HG02610 (cell line): ENCODE measurements at regions not wholly inside any gene's neighbourhood (a gene's known extent, or its start where the extent isn't known, plus 50 kb on each side); places are given as distances from the start of the nearest gene placed in this dataset.

Experiments used
- ATAC-seq: cut with Tn5 transposase; IDR thresholded peaks from one replicate; pipeline ENCODE4 v1.9.1; 2021; ENCODE audit warnings: mild to moderate bottlenecking, moderate library complexity; ENCODE audit not compliant: unreplicated experiment

DNA sequence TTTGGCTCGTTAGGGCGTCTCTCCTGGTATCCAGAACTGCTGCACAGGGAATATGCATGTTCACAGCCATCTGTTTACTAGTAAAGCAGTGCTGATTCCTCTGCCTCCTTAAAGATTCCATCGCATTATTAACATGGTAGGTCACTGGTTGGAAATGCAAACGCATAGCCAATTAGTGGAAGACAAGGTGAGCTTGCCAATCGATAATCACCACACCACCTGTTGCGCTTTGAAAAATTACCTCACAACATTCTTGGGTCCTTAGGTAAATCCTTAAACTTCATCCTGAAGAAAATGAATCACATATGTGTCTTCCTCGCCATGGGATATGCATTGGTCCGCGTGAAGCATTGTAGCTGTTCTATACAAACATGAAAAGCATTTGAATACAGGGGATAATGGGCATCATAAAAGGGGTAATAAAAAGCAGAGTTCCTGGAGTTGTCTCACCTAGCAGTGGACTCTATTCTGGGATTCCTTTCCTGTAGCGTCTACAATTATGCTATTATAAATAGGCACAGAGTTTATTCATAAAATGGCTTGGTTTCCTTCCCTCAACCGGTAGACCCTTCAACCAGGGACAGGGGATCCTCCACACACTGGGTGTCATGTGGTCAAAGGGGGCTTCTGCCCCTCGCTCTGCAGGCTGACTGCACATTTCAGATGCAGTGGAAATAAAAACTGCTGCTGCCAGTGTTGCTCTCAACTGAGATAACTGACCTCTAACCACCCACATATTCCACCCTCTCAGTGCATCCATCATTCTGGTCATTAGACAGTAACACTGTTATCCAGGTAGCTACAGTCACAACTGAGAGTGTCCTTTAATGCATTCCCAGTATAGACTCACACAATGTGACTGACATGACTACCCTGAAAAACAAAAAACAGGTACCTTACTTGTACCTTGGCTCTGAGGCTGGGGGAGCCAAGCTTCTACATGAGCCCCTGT, 389.2 kb upstream of the NFE2L3 start:
- no peak for ATAC-seq

- ATAC-seq: no peak
Measured at GRCh38 chr7:25763463-25763860, 388.5 kb upstream of the NFE2L3 start.

- no peak for ATAC-seq
Measured at GRCh38 chr7:25765110-25765655, 386.8 kb upstream of the NFE2L3 start.

- no peak for ATAC-seq
Measured at GRCh38 chr7:25770235-25770634, 381.8 kb upstream of the NFE2L3 start.

DNA sequence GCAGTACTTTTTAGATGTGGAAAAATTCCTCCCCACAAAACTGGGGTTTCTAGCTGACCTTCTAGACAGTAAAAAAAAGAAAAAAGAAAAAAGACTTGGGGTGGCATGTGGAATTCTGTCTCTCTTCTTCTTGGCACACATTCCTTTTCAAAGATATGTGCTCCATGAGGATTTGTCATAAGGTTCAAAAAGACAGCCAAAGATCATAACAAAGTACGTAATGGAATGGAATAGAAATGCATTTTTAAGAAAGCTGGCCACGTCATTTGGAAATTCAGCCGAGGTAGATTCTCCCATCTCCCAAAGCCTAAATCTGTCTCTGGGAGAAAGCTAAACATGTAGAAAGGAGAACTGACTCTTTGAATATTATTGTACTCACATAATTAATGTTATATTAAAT, 381.3 kb upstream of the NFE2L3 start:
- ATAC-seq: no peak

DNA sequence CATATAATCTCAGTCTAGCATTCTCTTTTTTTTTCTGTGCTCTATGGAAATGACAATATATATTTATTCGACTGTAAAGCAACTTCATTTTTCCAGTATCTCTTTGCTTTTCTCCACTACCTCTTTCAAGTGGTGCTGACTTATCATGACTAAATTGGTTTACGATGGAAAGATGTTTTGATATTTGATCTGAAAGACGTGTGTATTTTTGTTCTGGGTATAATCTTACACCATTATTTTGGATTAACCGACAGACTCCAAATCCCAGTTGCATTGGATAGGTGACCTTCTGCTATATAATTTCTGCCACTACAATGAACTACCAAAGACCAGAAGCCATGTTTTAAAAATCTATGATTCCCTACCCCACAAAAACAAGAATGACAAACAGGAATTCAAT, 380.5 kb upstream of the NFE2L3 start:
- no peak for ATAC-seq

GRCh38 chr7:25772802-25773201, 379.2 kb upstream of the NFE2L3 start:
- no peak for ATAC-seq

- ATAC-seq: no peak
Measured at GRCh38 chr7:25774675-25775074, 377.3 kb upstream of the NFE2L3 start.

GRCh38 chr7:25775570-25775969, 376.4 kb upstream of the NFE2L3 start:
- ATAC-seq: no peak

GRCh38 chr7:25775999-25776743, 375.8 kb upstream of the NFE2L3 start:
- no peak for ATAC-seq

- ATAC-seq: no peak
Measured at GRCh38 chr7:25776744-25777123, 375.3 kb upstream of the NFE2L3 start.

DNA sequence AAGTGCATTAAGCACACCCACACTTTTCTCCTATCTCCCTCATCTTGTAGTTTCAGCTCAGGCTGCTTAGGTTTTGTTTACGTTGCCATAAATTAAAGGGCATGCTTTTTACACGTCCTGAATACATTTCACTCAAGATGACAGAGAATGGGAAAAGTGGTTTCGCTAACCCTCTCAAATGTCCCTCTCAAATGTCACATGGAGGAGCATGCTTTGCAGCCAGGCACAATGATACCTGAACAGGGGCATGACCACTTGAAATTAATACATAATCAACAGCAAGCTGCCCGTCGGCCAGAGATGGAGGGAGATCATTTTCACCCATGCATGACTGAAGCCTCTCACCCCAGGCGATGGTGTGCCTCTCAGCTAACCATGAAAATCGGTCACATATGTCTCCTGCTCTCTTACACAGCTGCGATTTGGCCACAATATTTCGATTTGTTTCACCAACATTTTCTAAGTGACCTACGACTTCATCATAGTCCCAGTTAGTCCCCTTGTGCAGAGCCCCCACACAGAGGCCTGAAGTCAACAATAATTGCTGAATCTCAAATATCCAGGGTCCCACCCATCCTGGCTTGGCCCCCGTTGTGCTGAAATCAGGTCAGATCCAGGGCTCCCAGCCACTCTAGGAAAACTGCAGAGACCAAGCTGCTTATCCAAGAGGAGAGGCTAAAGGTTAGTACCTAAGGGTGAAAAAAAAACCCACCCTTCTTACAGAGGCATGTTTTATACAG, 373.9 kb upstream of the NFE2L3 start:
- no peak for ATAC-seq

DNA sequence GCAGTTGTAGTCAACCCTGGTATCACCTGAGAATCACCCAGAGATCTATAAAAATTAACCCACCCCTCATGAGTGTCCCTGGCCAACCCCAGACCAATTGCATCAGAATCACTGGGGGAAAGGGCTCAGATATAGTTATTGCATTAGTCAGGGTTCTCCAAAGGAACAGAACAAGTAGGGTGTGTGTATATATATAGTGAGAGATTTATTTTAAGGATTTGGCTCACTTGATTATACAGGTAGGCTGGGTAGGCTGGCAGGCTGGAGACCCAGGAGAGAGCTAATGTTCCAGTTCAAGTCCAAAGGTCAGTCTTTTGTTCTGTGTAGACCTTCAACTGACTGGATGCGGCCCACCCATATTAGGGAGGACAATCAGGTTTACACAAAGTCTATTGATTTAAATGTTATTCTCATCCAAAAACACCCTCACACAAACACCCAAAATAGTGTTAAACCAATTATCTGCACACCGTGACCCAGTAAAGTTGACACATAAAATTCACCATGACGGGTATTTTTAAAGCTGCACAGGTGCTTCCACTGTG, 372.9 kb upstream of the NFE2L3 start:
- ATAC-seq: no peak

GRCh38 chr7:25780904-25781303, 371.1 kb upstream of the NFE2L3 start:
- ATAC-seq: no peak

DNA sequence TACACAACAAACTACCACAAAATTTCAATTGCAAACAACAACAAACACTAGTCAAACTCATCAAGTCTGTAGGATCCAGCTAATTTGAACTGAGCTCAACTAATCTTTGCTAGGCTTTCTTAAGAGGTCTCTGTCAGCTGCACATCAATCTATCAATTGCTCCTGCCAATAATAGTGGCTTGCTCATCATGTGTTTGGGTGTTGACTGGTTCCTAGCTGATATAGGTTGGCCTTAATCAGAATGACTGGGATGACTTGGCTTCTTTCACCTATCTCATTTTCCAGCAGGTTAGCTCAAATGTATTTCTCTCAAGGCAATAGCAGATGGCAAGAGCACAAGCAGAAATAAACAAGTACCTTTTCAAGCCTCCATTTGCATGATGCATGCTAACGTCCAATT, 370.3 kb upstream of the NFE2L3 start:
- no peak for ATAC-seq

- no peak for ATAC-seq
Measured at GRCh38 chr7:25786936-25787335, 365.1 kb upstream of the NFE2L3 start.

GRCh38 chr7:25787336-25787735, 364.7 kb upstream of the NFE2L3 start:
- ATAC-seq: no peak

DNA sequence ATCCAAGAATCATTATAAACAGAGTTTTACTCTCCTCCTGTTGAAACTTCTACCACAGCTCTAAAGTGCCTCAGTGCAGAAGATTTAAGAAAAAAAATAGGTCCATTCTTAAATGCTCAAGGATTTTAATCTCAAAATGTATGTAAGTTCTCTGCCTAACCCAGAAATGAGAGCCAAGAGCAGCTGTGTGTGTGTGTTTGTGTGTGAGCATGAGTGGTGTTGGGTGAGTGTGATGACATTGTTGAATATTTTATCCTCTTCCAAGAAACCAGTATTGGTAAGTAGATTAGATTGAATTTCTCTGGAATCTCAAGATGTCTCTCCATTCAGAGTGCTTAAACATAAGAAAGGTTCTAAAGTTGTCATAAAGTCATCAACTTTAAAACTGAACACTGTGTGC, 363.6 kb upstream of the NFE2L3 start:
- ATAC-seq: no peak

DNA sequence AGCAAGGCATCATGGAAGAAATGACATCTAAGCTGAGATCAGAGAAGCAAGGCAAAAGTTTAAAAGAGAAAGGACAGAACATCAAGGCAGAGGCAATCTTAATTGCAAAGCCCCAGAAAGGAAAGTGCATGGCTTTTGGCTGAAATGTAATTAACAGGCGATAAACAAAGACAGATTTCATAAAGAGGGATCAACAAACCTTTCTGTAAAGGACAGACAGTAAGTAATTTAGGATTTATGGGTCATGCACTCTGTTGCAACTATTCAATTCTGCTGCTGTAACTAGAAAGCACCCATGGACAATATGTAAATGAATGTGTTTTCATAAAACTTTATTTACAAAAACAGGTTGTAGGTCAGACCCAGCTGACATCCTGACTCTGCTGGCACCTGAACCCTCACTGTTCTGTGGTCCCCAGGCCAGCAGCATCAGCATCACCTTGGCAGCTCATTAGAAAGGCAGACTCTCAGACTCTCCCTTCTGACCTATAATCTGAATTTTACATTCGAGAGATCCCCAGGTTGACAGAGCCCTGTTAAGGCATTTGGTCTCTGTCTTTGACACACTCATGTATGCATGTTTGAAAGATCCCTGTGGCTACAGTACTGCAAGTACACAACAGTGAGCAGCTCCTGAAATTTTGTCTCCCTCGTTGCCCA, 362.9 kb upstream of the NFE2L3 start:
- ATAC-seq: no peak
